GM21390 (cell line): ENCODE measurements at regions not wholly inside any gene's neighbourhood (a gene's known extent, or its start where the extent isn't known, plus 50 kb on each side); places are given as distances from the start of the nearest gene placed in this dataset.
"Not testable (repeated sequence)": the region's sequence is repeated elsewhere in the genome, so short reads cannot be mapped to it uniquely, and the experiment has no call there.

ENCODE experiments used
- ATAC-seq: cut with Tn5 transposase; IDR thresholded peaks from one replicate; pipeline ENCODE4 v1.9.1; 2021; ENCODE audit not compliant: unreplicated experiment

- no peak for ATAC-seq
Measured at GRCh38 chr13:88802886-88803285, 1131.7 kb downstream of the SLITRK5 start.

GRCh38 chr13:88806438-88806837, 1135.3 kb downstream of the SLITRK5 start:
- no peak for ATAC-seq

- no peak for ATAC-seq
Measured at GRCh38 chr13:88817560-88817959, 1146.4 kb downstream of the SLITRK5 start.

DNA sequence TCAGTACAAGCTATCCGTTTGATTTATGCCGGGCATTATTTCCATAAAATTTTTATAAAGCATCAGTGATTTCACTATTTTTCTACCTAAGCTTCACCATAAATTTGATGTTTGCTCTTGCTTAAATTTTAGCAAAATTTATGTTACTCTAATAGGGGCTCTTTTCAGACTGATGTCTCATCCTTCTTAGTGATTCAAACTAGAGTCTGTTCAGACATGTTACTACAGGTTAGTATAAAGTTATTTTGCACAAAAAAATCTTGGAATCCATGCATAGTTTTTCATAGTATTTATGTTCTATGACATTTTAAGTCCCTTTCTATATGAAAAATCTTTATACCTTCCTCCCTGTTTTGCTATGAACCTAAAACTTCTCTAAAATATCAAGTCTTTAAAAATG, 1151.9 kb downstream of the SLITRK5 start:
- no peak for ATAC-seq

DNA sequence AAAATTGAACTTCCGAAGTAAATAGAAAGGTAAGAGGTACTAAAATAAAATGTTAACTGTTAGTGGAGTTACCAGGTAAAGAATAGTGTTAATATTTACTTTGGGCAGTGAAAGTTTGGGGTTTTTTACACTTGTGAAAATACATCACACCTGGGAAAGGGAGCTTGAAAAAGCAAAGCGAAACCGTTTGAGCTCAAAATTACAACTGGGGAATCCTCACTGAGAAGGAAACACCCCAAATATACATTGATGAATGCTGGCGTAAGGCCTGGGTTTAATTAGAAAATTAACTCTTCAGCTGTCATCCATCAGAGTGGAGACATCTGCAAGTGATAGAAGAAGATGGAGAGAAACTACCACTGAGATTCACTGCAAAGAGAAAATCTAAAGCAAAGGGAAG, 1153.0 kb downstream of the SLITRK5 start:
- ATAC-seq = no peak

DNA sequence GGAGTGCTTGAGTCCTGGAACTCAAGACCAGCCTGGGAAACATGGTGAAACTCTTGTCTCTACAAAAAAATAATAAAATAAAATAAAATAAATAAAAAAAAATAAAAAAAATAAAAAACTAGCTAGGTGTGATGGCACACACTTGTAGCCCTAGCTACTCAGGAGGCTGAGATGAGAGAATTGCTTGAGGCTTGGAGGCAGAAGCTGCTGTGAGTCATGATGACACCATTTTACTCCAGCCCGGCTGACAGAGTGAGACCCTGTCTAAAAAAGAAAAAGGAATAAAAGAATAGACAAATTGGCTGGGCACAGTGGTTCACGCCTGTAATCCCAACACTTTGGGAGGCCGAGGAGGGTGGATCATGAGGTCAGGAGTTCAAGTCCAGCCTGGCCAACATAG, 1168.9 kb downstream of the SLITRK5 start:
- ATAC-seq = no peak

- ATAC-seq = not testable (repeated sequence)
Measured at GRCh38 chr13:88852293-88852692, 1181.1 kb downstream of the SLITRK5 start.

GRCh38 chr13:88857256-88857655, 1186.1 kb downstream of the SLITRK5 start:
- no peak for ATAC-seq

GRCh38 chr13:88862095-88862620, 1191.0 kb downstream of the SLITRK5 start:
- no peak for ATAC-seq

GRCh38 chr13:88863116-88863515, 1191.9 kb downstream of the SLITRK5 start:
- no peak for ATAC-seq

- no peak for ATAC-seq
Measured at GRCh38 chr13:88866195-88866594, 1195.0 kb downstream of the SLITRK5 start.

- no peak for ATAC-seq
Measured at GRCh38 chr13:88883741-88884140, 1212.6 kb downstream of the SLITRK5 start.

- no peak for ATAC-seq
Measured at GRCh38 chr13:88887045-88887662, 1216.0 kb downstream of the SLITRK5 start.

DNA sequence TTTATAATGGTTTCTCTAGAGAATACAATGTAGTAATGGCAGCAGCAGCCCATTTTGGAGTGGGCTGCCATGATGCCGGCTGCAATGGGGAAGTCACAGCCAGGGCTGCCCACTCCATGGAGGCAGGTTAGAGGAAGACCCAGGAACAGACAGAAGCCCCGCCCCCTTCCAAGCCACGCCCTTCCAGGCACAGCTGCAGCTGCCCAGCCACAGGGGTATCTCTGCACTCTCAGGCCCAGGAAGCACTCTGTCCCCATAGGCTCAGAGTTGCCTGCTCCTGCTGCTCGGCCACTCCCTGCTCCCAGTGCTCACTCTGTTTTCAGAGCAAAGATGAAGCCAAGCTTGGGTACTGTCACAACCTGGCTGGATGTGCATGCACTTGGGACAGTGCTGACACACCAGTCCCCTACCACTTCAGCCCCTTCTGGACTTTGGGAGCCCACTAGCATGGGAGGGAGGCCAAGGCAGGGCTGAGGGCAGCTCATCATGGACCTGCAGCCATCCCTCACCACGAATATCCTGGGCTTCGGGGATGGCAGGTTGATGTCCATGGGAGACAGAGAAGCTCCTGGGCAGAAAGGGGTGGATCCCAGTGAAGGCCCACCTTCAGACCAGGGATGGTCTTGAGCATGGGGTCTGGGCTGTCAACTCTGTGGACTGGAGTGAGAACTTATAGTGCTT, 1224.2 kb downstream of the SLITRK5 start:
- ATAC-seq = no peak

DNA sequence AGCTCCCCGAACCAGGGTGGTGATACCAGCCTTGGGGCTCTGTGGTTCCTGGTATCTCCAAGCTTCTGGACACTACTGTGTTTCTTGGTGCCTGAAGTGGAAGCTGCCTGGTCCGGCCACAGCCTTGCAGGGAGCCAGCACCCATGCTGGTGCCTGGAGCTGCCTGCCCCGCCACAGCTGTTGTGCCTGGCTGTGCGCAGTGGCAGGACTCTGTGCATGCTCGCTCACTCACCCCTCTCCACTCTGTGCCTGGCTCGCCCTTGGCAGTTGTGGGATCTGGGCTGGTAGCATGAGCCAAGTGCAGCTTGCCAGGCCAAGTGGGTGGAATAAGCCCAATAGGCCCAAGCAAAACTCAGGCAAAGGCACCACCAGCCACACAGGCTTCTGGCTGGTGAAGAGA, 1225.3 kb downstream of the SLITRK5 start:
- no peak for ATAC-seq

DNA sequence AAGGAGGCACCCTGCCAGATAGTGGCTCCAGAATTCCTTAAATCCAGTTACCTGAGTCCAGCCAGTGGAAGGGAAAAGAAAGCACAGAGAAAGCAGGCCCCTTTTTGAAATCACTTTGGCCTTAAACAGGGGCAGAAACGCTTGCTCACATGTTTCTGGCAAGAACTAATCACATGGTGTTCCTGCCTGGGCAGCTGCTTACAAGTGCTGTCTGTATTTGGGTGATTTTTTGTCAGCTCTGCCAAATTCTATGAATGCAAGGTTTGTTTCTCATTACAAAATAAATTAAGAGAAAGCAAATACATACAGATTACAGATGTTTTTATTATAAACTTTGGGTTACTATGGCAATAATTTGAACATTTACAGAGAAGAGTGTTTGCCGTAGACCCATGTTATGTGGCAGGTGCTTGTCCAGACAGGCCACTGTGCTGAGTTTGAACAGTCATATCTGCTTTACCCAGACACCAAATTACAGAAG, 1237.8 kb downstream of the SLITRK5 start:
- ATAC-seq = no peak

GRCh38 chr13:88919970-88920628, 1248.9 kb downstream of the SLITRK5 start:
- peak; percentile 91 for ATAC-seq

- no peak for ATAC-seq
Measured at GRCh38 chr13:88925954-88926353, 1254.8 kb downstream of the SLITRK5 start.

- no peak for ATAC-seq
Measured at GRCh38 chr13:88926890-88927502, 1255.8 kb downstream of the SLITRK5 start.

- ATAC-seq = no peak
Measured at GRCh38 chr13:88932950-88933349, 1261.8 kb downstream of the SLITRK5 start.

DNA sequence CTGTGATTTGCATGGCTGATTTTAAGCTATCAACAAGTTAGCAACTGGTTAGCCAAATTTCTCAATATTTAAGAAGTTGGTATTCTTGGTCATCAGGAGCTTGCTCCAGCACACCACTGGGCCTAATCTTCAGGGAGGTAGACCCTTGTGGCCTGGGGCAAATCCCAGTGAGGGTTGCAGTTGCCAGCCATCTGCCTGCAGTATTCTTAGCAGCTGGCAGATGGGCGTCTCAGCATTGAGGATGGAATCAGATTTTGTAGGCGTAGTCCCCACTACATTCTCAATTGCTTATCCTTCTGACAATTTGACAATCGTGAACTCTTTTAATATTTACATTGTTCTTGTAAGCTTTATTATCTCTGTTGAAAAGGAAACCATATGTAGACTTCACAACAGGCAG, 1266.2 kb downstream of the SLITRK5 start:
- no peak for ATAC-seq
